ENCODE measurements at regions not wholly inside any gene's neighbourhood (a gene's known extent, or its start where the extent isn't known, plus 50 kb on each side); places are given as distances from the start of the nearest gene placed in this dataset.

GRCh38 chr4:111362941-111363361 is 740.1 kb upstream of the PITX2 start:
- TF ChIP-seq SUZ12 (IDR thresholded peaks at IDR 0.05; ENCODE audit: extremely low read depth, insufficient read depth, insufficient read length) (no peak), ZNF274 (IDR thresholded peaks at IDR 0.05; ENCODE audit: low read depth, low read length) (no peak), YY1 (IDR thresholded peaks at IDR 0.05; ENCODE audit: insufficient read depth, insufficient read length) (no peak)

Data from NT2/D1 (cell line).